Calu3 (cell line): ENCODE measurements at regions not wholly inside any gene's neighbourhood (a gene's known extent, or its start where the extent isn't known, plus 50 kb on each side); places are given as distances from the start of the nearest gene placed in this dataset.

Experiments
- BruUV-seq: library from RNA; stranded (reverse); fragments of 400-500 nt; replicated peaks from 2 replicates; lab custom pipeline; 2021; lab: Mats Ljungman, UMichigan
- CTCF ChIA-PET: fragments of 300-600 bp; sonication (Branson Sonifier 250); formaldehyde crosslinking; loops from one replicate; lab custom pipeline; 2022; ENCODE audit warnings: antibody characterized with exemption; lab: Charles Lee
- DNase-seq: peaks from one replicate; pipeline ENCODE4 v3.0.0; 2022
- H3K27ac Mint-ChIP-seq: one replicate; pipeline ENCODE4 v1.8.0; 2022; ENCODE audit warnings: mixed read lengths; ENCODE audit not compliant: unreplicated experiment
- H3K27me3 Mint-ChIP-seq: one replicate; pipeline ENCODE4 v1.8.0; 2022; ENCODE audit warnings: mixed read lengths; ENCODE audit not compliant: unreplicated experiment
- H3K36me3 Mint-ChIP-seq: one replicate; pipeline ENCODE4 v1.8.0; 2022; ENCODE audit warnings: mild to moderate bottlenecking, moderate library complexity, mixed read lengths; ENCODE audit not compliant: insufficient read depth, unreplicated experiment
- H3K4me1 Mint-ChIP-seq: one replicate; pipeline ENCODE4 v1.8.0; 2022; ENCODE audit warnings: mild to moderate bottlenecking, low read depth, mixed read lengths; ENCODE audit not compliant: unreplicated experiment
- H3K4me3 Mint-ChIP-seq: one replicate; pipeline ENCODE4 v1.8.0; 2022; ENCODE audit warnings: mild to moderate bottlenecking, low read depth, moderate library complexity, mixed read lengths; ENCODE audit not compliant: unreplicated experiment
- H3K9me3 Mint-ChIP-seq: one replicate; pipeline ENCODE4 v1.8.0; 2022; ENCODE audit warnings: low read depth, mixed read lengths; ENCODE audit not compliant: unreplicated experiment
- CTCF ChIP-seq: fragments of 200-600 bp; IDR thresholded peaks from one replicate; pipeline ENCODE4 v1.8.0; 2022; ENCODE audit warnings: antibody characterized with exemption; ENCODE audit not compliant: unreplicated experiment
- intact Hi-C: fragments of 100-400 bp; cut with micrococcal nuclease; formaldehyde crosslinking; loops from one replicate; pipeline ENCODE4 v1.10.0; 2022; ENCODE audit not compliant: unreplicated experiment

- intact Hi-C loops = no loop called here
- no peaks in the 10 kb centered on the region for H3K9me3 Mint-ChIP-seq
- no peaks in the 10 kb centered on the region for H3K4me1 Mint-ChIP-seq
- H3K27me3 Mint-ChIP-seq = no peaks in the 10 kb centered on the region
- no peak overlapping the region for H3K4me3 Mint-ChIP-seq
- H3K36me3 Mint-ChIP-seq = peaks cover 20% of the 10 kb centered on the region
- no peak for DNase-seq
- no peak for TF ChIP-seq CTCF
- H3K27ac Mint-ChIP-seq = no peak overlapping the region
- no TSS peak for BruUV-seq
- CTCF ChIA-PET = no interaction called here
These were observed 70.1 kb downstream of the BOLA3 start for GRCh38 chr2:74077636-74078035.

GRCh38 chr2:74078466-74078865 is 69.2 kb downstream of the BOLA3 start:
- CTCF ChIA-PET = no interaction called here
- intact Hi-C loops = no loop called here
- no peaks in the 10 kb centered on the region for H3K9me3 Mint-ChIP-seq

GRCh38 chr2:74079522-74080341 is 68.0 kb downstream of the BOLA3 start:
- intact Hi-C loops = no loop called here
- H3K9me3 Mint-ChIP-seq = no peaks in the 10 kb centered on the region
- DNase-seq = no peak
- H3K27me3 Mint-ChIP-seq = no peaks in the 10 kb centered on the region
- CTCF ChIA-PET = no interaction called here
- BruUV-seq = no TSS peak
- H3K27ac Mint-ChIP-seq = no peak overlapping the region
- H3K36me3 Mint-ChIP-seq = peaks cover 16% of the 10 kb centered on the region
- H3K4me1 Mint-ChIP-seq = no peaks in the 10 kb centered on the region
- no peak for TF ChIP-seq CTCF
- no peak overlapping the region for H3K4me3 Mint-ChIP-seq

More at GRCh38 chr2:74078466-74078865, 69.2 kb downstream of the BOLA3 start:
- no peaks in the 10 kb centered on the region for H3K27me3 Mint-ChIP-seq
- peaks cover 20% of the 10 kb centered on the region for H3K36me3 Mint-ChIP-seq
- no peak for DNase-seq
- H3K27ac Mint-ChIP-seq = no peak overlapping the region
- no TSS peak for BruUV-seq
- no peak for TF ChIP-seq CTCF
- H3K4me1 Mint-ChIP-seq = no peaks in the 10 kb centered on the region
- H3K4me3 Mint-ChIP-seq = no peak overlapping the region

- no peak for DNase-seq
- H3K27me3 Mint-ChIP-seq = no peaks in the 10 kb centered on the region
- intact Hi-C loops = no loop called here
- no peak overlapping the region for H3K27ac Mint-ChIP-seq
- CTCF ChIA-PET = no interaction called here
- BruUV-seq = no TSS peak
- H3K36me3 Mint-ChIP-seq = peaks cover 17% of the 10 kb centered on the region
- no peak overlapping the region for H3K4me3 Mint-ChIP-seq
- no peak for TF ChIP-seq CTCF
- no peaks in the 10 kb centered on the region for H3K9me3 Mint-ChIP-seq
- no peaks in the 10 kb centered on the region for H3K4me1 Mint-ChIP-seq
These were observed 67.4 kb downstream of the BOLA3 start for GRCh38 chr2:74080346-74080745.
